HEK293 (cell line): ENCODE measurements at regions not wholly inside any gene's neighbourhood (a gene's known extent, or its start where the extent isn't known, plus 50 kb on each side); places are given as distances from the start of the nearest gene placed in this dataset.

Experiments used
- CTCF ChIA-PET: fragments of 350-600 bp; formaldehyde crosslinking; extraction: SDS; loops from one replicate; lab custom pipeline; 2021; ENCODE audit warnings: antibody characterized with exemption; lab: Yijun Ruan, JAX
- POLR2A ChIA-PET: fragments of 300-600 bp; formaldehyde crosslinking; extraction: SDS; loops from one replicate; lab custom pipeline; 2020; ENCODE audit warnings: antibody characterized with exemption, inconsistent platforms; lab: Yijun Ruan, JAX
- H3K27ac ChIP-seq: fragments of 200-500 bp; sonication (Bioruptor generic); 2 replicates; pipeline ENCODE4 v1.5.1; 2014; ENCODE audit warnings: low read depth, low read length, control low read depth, inconsistent platforms; ENCODE audit errors: extremely low read depth
- H3K36me3 ChIP-seq, 2 experiments: fragments of 200-500 bp in 1 of 2; sonication (Bioruptor generic) in 1 of 2; 1 replicate in 1 of 2; 2 replicates in 1 of 2; pipeline ENCODE4 v1.5.1; 2014 to 2017; ENCODE audit warnings: inconsistent platforms in 2 of 2, low read length in 2 of 2; ENCODE audit not compliant: control insufficient read depth in 2 of 2, insufficient read depth in 1 of 2
- H3K4me1 ChIP-seq: fragments of 200-500 bp; sonication (Bioruptor generic); 2 replicates; pipeline ENCODE4 v1.5.1; 2014; ENCODE audit warnings: mild to moderate bottlenecking, low read length, inconsistent platforms; ENCODE audit not compliant: control insufficient read depth, insufficient read depth
- H3K4me3 ChIP-seq: 2 replicates; pipeline ENCODE4 v1.5.1; 2011; ENCODE audit warnings: low read depth, mild to moderate bottlenecking, control low read depth, low read length, moderate library complexity
- H3K9me3 ChIP-seq: fragments of 200-500 bp; sonication (Bioruptor generic); 2 replicates; pipeline ENCODE4 v1.5.1; 2014; ENCODE audit warnings: low read depth, low read length, inconsistent platforms; ENCODE audit not compliant: control insufficient read depth, insufficient read depth
- GLIS1 ChIP-seq: fragments of 450-650 bp; formaldehyde crosslinking; IDR thresholded peaks from 2 replicates; pipeline ENCODE4 v1.5.1; 2016; ENCODE audit warnings: missing biosample characterization, missing genetic modification characterization
- OSR2 ChIP-seq: fragments of 450-650 bp; formaldehyde crosslinking; IDR thresholded peaks from 2 replicates; pipeline ENCODE4 v1.5.1; 2016; ENCODE audit warnings: missing biosample characterization, missing genetic modification characterization
- PRDM4 ChIP-seq: fragments of 450-650 bp; formaldehyde crosslinking; IDR thresholded peaks from 2 replicates; pipeline ENCODE4 v1.5.1; 2017; ENCODE audit warnings: missing biosample characterization, missing genetic modification characterization
- ZBTB21 ChIP-seq: fragments of 450-650 bp; formaldehyde crosslinking; IDR thresholded peaks from 2 replicates; pipeline ENCODE4 v1.5.1; 2017; ENCODE audit warnings: missing biosample characterization, missing genetic modification characterization
- ZBTB44 ChIP-seq: fragments of 450-650 bp; IDR thresholded peaks from 2 replicates; pipeline ENCODE4 v1.5.1; 2018; ENCODE audit warnings: missing biosample characterization, mild to moderate bottlenecking, missing genetic modification characterization
- ZBTB49 ChIP-seq: fragments of 450-650 bp; formaldehyde crosslinking; IDR thresholded peaks from 2 replicates; pipeline ENCODE4 v1.5.1; 2016; ENCODE audit warnings: missing biosample characterization, missing genetic modification characterization, low read depth
- ZNF10 ChIP-seq: fragments of 450-650 bp; formaldehyde crosslinking; IDR thresholded peaks from 2 replicates; pipeline ENCODE4 v1.5.1; 2017; ENCODE audit warnings: missing biosample characterization, missing genetic modification characterization
- ZNF146 ChIP-seq: fragments of 450-650 bp; formaldehyde crosslinking; IDR thresholded peaks from 2 replicates; pipeline ENCODE4 v1.5.1; 2016; ENCODE audit warnings: missing biosample characterization, missing genetic modification characterization
- ZNF24 ChIP-seq: fragments of 450-650 bp; formaldehyde crosslinking; IDR thresholded peaks from 2 replicates; pipeline ENCODE4 v1.5.1; 2016; ENCODE audit warnings: missing biosample characterization, missing genetic modification characterization
- ZNF26 ChIP-seq: fragments of 450-650 bp; formaldehyde crosslinking; IDR thresholded peaks from 2 replicates; pipeline ENCODE4 v1.5.1; 2016; ENCODE audit warnings: missing biosample characterization, missing genetic modification characterization
- ZNF266 ChIP-seq: fragments of 450-650 bp; formaldehyde crosslinking; IDR thresholded peaks from 2 replicates; pipeline ENCODE4 v1.5.1; 2016; ENCODE audit warnings: missing biosample characterization, missing genetic modification characterization, low read depth
- ZNF274 ChIP-seq, 2 experiments: fragments of 200-500 bp in 1 of 2; fragments of 450-650 bp in 1 of 2; sonication (Bioruptor generic) in 1 of 2; formaldehyde crosslinking in 1 of 2; IDR thresholded peaks; 2 replicates each; pipeline versions ENCODE4 v1.5.1 to v1.6.1; 2014 to 2016; ENCODE audit warnings: borderline replicate concordance in 1 of 2, inconsistent platforms in 1 of 2, low read length in 1 of 2, missing biosample characterization in 1 of 2, missing genetic modification characterization in 1 of 2
- ZNF350 ChIP-seq: fragments of 450-650 bp; formaldehyde crosslinking; IDR thresholded peaks from 2 replicates; pipeline ENCODE4 v1.5.0; 2017; ENCODE audit warnings: missing biosample characterization, mild to moderate bottlenecking, missing genetic modification characterization
- ZNF510 ChIP-seq: fragments of 450-650 bp; formaldehyde crosslinking; IDR thresholded peaks from 2 replicates; pipeline ENCODE4 v1.5.1; 2018; ENCODE audit warnings: mild to moderate bottlenecking, missing genetic modification characterization, missing biosample characterization; ENCODE audit not compliant: insufficient replicate concordance
- ZNF558 ChIP-seq: fragments of 450-650 bp; formaldehyde crosslinking; IDR thresholded peaks from 2 replicates; pipeline ENCODE4 v1.5.1; 2016; ENCODE audit warnings: missing biosample characterization, missing genetic modification characterization
- ZNF571 ChIP-seq: fragments of 450-650 bp; formaldehyde crosslinking; IDR thresholded peaks from 2 replicates; pipeline ENCODE4 v1.5.0; 2017; ENCODE audit warnings: missing biosample characterization, missing genetic modification characterization
- ZNF626 ChIP-seq: fragments of 450-650 bp; sonication (Bioruptor Pico); formaldehyde crosslinking; IDR thresholded peaks from 2 replicates; pipeline ENCODE4 v1.5.1; 2018; ENCODE audit warnings: missing biosample characterization, missing genetic modification characterization, inconsistent platforms
- ZNF664 ChIP-seq: fragments of 450-650 bp; formaldehyde crosslinking; IDR thresholded peaks from 2 replicates; pipeline ENCODE4 v1.5.1; 2016; ENCODE audit warnings: missing biosample characterization, missing genetic modification characterization
- ZNF707 ChIP-seq: fragments of 450-650 bp; formaldehyde crosslinking; IDR thresholded peaks from 2 replicates; pipeline ENCODE4 v1.5.1; 2016; ENCODE audit warnings: missing biosample characterization, missing genetic modification characterization
- ZNF776 ChIP-seq: fragments of 450-650 bp; formaldehyde crosslinking; IDR thresholded peaks from 2 replicates; pipeline ENCODE4 v1.5.0; 2017; ENCODE audit warnings: missing biosample characterization, missing genetic modification characterization, borderline replicate concordance
- ZNF777 ChIP-seq: fragments of 450-650 bp; formaldehyde crosslinking; IDR thresholded peaks from 2 replicates; pipeline ENCODE4 v1.5.1; 2017; ENCODE audit warnings: missing biosample characterization, missing genetic modification characterization, borderline replicate concordance
- ZNF785 ChIP-seq: fragments of 450-650 bp; formaldehyde crosslinking; IDR thresholded peaks from 2 replicates; pipeline ENCODE4 v1.5.1; 2016; ENCODE audit warnings: missing biosample characterization, missing genetic modification characterization

GRCh38 chr14:53855574-53855973 lies 101.1 kb downstream of the BMP4 start:
- H3K9me3 ChIP-seq = no peaks in the 10 kb centered on the region
- TF ChIP-seq ZNF510 (tag by site-specific recombination) (no peak), ZNF776 (tag by site-specific recombination) (no peak), GLIS1 (tag by site-specific recombination) (no peak), ZNF24 (tag by site-specific recombination) (no peak)
- H3K4me3 ChIP-seq = no peak overlapping the region
- CTCF ChIA-PET = no interaction called here
- no peaks in the 10 kb centered on the region for H3K36me3 ChIP-seq
- H3K4me1 ChIP-seq = no peaks in the 10 kb centered on the region
- POLR2A ChIA-PET = no interaction called here
- H3K27ac ChIP-seq = no peak overlapping the region

- ChIA-PET CTCF (no interaction called here), POLR2A (no interaction called here)
- TF ChIP-seq OSR2 (tag by site-specific recombination) = no peak
- TF ChIP-seq ZNF571 = no peak
- no peak for TF ChIP-seq ZNF26 (tag by site-specific recombination)
- no peak for TF ChIP-seq ZNF707 (tag by site-specific recombination)
- no peak for TF ChIP-seq PRDM4
- no peak for TF ChIP-seq GLIS1 (tag by site-specific recombination)
- no peak for TF ChIP-seq ZNF777 (tag by site-specific recombination)
- no peak for TF ChIP-seq ZNF785
- TF ChIP-seq ZNF558 (tag by site-specific recombination) = no peak
- Histone ChIP-seq H3K9me3 (no peaks in the 10 kb centered on the region), H3K27ac (no peak overlapping the region), H3K4me3 (no peak overlapping the region), H3K36me3 (no peaks in the 10 kb centered on the region), H3K4me1 (no peaks in the 10 kb centered on the region)
Observed at GRCh38 chr14:53855127-53855526, 101.5 kb downstream of the BMP4 start.

GRCh38 chr14:53851394-53852090 lies 105.1 kb downstream of the BMP4 start:
- H3K36me3 ChIP-seq = no peaks in the 10 kb centered on the region
- ChIA-PET POLR2A (no interaction called here), CTCF (no interaction called here)
- no peaks in the 10 kb centered on the region for H3K4me1 ChIP-seq
- no peak overlapping the region for H3K4me3 ChIP-seq
- no peaks in the 10 kb centered on the region for H3K9me3 ChIP-seq
- no peak overlapping the region for H3K27ac ChIP-seq
- TF ChIP-seq ZNF266 (tag by site-specific recombination) = no peak
- TF ChIP-seq ZNF10 (tag by site-specific recombination) = no peak
- TF ChIP-seq ZBTB49 (tag by site-specific recombination) = no peak
- TF ChIP-seq ZBTB21 = no peak
- no peak for TF ChIP-seq ZNF664
- no peak for TF ChIP-seq ZNF274 (IDR thresholded peaks at IDR 0.05; ENCODE audit: low read length)
- no peak for TF ChIP-seq ZNF274 (tag by site-specific recombination; IDR thresholded peaks at IDR 0.05; ENCODE audit: borderline replicate concordance)
- TF ChIP-seq ZNF350 (tag by site-specific recombination) = no peak
- TF ChIP-seq ZNF626 (tag by site-specific recombination) = no peak
- TF ChIP-seq ZNF146 (tag by site-specific recombination) = no peak
- no peak for TF ChIP-seq ZBTB44 (tag by site-specific recombination)
